ENCODE measurements at regions not wholly inside any gene's neighbourhood (a gene's known extent, or its start where the extent isn't known, plus 50 kb on each side); places are given as distances from the start of the nearest gene placed in this dataset.

DNA sequence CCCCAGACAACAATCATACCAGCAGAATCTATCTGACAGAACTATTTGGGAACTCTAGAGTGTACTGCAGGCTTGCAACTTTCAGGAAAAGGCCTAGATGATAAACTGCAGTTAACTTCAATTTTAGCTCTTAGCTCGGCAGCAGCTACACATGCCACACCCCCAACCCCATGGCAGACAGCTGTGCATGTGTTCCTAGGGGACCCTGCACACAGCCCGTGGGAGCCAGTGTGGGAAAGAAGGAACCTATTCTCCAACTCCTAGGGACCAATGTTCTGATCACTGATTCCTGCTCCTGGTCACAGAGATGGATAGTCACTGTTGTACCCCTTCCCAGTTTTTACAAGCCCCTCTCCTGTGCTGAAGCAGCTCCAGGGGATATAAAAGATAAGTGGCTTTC lies 179.6 kb downstream of the DRD1 start:
- no peaks in the 10 kb centered on the region for H3K9me3 ChIP-seq (ENCODE audit: control insufficient read depth, insufficient read depth, low read length)
- H2BK120ac ChIP-seq (ENCODE audit: low read depth, low read length): no peak overlapping the region
- H3K9me1 ChIP-seq (ENCODE audit: insufficient read depth, low read length): no peaks in the 10 kb centered on the region
- H3K36me3 ChIP-seq (ENCODE audit: control insufficient read depth, insufficient read depth, low read length): no peaks in the 10 kb centered on the region
- no peak overlapping the region for H2AK9ac ChIP-seq (replicated peaks; ENCODE audit: low read depth, low read length, poor library complexity)
- TF ChIP-seq RFX5 (IDR thresholded peaks at IDR 0.05; ENCODE audit: low read depth, low read length) (no peak), CEBPB (IDR thresholded peaks at IDR 0.05; ENCODE audit: low read depth, low read length) (no peak), FOS (IDR thresholded peaks at IDR 0.05; ENCODE audit: low read depth, low read length) (no peak), NFE2L2 (IDR thresholded peaks at IDR 0.05; ENCODE audit: low read depth, low read length) (no peak), CHD1 (IDR thresholded peaks at IDR 0.05; ENCODE audit: low read depth, low read length) (no peak), MAFK (IDR thresholded peaks at IDR 0.05; ENCODE audit: low read depth, low read length) (no peak), USF2 (IDR thresholded peaks at IDR 0.05; ENCODE audit: low read depth, low read length) (no peak), POLR2A (IDR thresholded peaks at IDR 0.05; ENCODE audit: low read depth, low read length) (no peak), MXI1 (IDR thresholded peaks at IDR 0.05; ENCODE audit: borderline replicate concordance, low read depth, low read length) (no peak), SMC3 (IDR thresholded peaks at IDR 0.05; ENCODE audit: low read depth, low read length) (no peak), RCOR1 (IDR thresholded peaks at IDR 0.05; ENCODE audit: insufficient replicate concordance, low read length) (no peak), RAD21 (IDR thresholded peaks at IDR 0.05; ENCODE audit: low read length) (no peak), MAZ (IDR thresholded peaks at IDR 0.05; ENCODE audit: borderline replicate concordance, low read depth, low read length) (no peak), BHLHE40 (IDR thresholded peaks at IDR 0.05; ENCODE audit: low read depth, low read length) (no peak)
- TF ChIP-seq, protein P1, sequence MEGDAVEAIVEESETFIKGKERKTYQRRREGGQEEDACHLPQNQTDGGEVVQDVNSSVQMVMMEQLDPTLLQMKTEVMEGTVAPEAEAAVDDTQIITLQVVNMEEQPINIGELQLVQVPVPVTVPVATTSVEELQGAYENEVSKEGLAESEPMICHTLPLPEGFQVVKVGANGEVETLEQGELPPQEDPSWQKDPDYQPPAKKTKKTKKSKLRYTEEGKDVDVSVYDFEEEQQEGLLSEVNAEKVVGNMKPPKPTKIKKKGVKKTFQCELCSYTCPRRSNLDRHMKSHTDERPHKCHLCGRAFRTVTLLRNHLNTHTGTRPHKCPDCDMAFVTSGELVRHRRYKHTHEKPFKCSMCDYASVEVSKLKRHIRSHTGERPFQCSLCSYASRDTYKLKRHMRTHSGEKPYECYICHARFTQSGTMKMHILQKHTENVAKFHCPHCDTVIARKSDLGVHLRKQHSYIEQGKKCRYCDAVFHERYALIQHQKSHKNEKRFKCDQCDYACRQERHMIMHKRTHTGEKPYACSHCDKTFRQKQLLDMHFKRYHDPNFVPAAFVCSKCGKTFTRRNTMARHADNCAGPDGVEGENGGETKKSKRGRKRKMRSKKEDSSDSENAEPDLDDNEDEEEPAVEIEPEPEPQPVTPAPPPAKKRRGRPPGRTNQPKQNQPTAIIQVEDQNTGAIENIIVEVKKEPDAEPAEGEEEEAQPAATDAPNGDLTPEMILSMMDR (conservative IDR thresholded peaks at IDR 0.05; ENCODE audit: low read depth, low read length): no peak
- TF ChIP-seq, protein P2, sequence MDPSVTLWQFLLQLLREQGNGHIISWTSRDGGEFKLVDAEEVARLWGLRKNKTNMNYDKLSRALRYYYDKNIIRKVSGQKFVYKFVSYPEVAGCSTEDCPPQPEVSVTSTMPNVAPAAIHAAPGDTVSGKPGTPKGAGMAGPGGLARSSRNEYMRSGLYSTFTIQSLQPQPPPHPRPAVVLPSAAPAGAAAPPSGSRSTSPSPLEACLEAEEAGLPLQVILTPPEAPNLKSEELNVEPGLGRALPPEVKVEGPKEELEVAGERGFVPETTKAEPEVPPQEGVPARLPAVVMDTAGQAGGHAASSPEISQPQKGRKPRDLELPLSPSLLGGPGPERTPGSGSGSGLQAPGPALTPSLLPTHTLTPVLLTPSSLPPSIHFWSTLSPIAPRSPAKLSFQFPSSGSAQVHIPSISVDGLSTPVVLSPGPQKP (IDR thresholded peaks at IDR 0.05; ENCODE audit: borderline replicate concordance, low read depth, low read length): no peak
- H3K18ac ChIP-seq (ENCODE audit: low read depth, low read length): no peak overlapping the region
- H4K5ac ChIP-seq (ENCODE audit: low read depth, low read length): no peak overlapping the region
- no peak overlapping the region for H4K91ac ChIP-seq (ENCODE audit: insufficient read depth, low read depth, low read length)
- ChIA-PET POLR2A (ENCODE audit: unreplicated experiment) (no interaction called here), CTCF (no interaction called here)
- H3K56ac ChIP-seq (ENCODE audit: extremely low read depth, insufficient read depth, low read length): no peak overlapping the region
- H4K8ac ChIP-seq (ENCODE audit: low read depth in 2 of 2, low read length in 2 of 2): no peak overlapping the region
- H3K23ac ChIP-seq (ENCODE audit: low read depth, low read length): no peak overlapping the region
- no CpG with 5 or more reads among the region's 2 CpGs for WGBS, 2 experiments (ENCODE audit: extremely low coverage in 2 of 2, insufficient read length in 1 of 2)
- dilution Hi-C loops (cut with HindIII; ENCODE audit: low sequenced_read_pairs, unreplicated experiment): no loop called here
- no peak overlapping the region for H3K14ac ChIP-seq (replicated peaks; ENCODE audit: low read depth, low read length)
- no peaks in the 10 kb centered on the region for H3K4me1 ChIP-seq (ENCODE audit: control insufficient read depth, insufficient read depth, low read length)
- H3K27ac ChIP-seq (ENCODE audit: insufficient read depth, low read length): no peak overlapping the region
- no peak overlapping the region for H3K4me2 ChIP-seq (ENCODE audit: low read depth, low read length)
- no peak overlapping the region for H2BK5ac ChIP-seq (ENCODE audit: low read depth, low read length, poor library complexity, severe bottlenecking)
- DNase-seq (no peak), ATAC-seq (ENCODE audit: low read depth) (no peak)
- H2AK5ac ChIP-seq (ENCODE audit: low read depth, low read length): no peak overlapping the region
- no TSS peak for BruUV-seq (replicated peaks)
- no peak overlapping the region for H2AFZ ChIP-seq (replicated peaks; ENCODE audit: low read length, poor library complexity)
- intact Hi-C loops (cut with micrococcal nuclease): no loop called here
- no peak overlapping the region for H2BK15ac ChIP-seq (ENCODE audit: low read depth, low read length)
- H3K4ac ChIP-seq (ENCODE audit: low read depth, low read length): no peak overlapping the region
- no peak overlapping the region for H3K4me3 ChIP-seq (ENCODE audit: insufficient read depth, low read depth, low read length)
- no peaks in the 10 kb centered on the region for H4K20me1 ChIP-seq (ENCODE audit: insufficient read depth, low read length)
- H3K27me3 ChIP-seq (ENCODE audit: control insufficient read depth, insufficient read depth, low read length): no peaks in the 10 kb centered on the region
- H3K9ac ChIP-seq (ENCODE audit: low read depth, low read length): no peak overlapping the region
- H2BK20ac ChIP-seq (ENCODE audit: low read depth, low read length): no peak overlapping the region
- no peaks in the 10 kb centered on the region for H3K79me1 ChIP-seq (ENCODE audit: low read depth in 1 of 2, low read length in 2 of 2)
- in situ Hi-C loops (cut with MboI; ENCODE audit: low sequenced_read_pairs): no loop called here
